ENCODE measurements at regions not wholly inside any gene's neighbourhood (a gene's known extent, or its start where the extent isn't known, plus 50 kb on each side); places are given as distances from the start of the nearest gene placed in this dataset.
A peak's percentile ranks its signal among the peaks of the same experiment; 100 is the strongest.

DNA sequence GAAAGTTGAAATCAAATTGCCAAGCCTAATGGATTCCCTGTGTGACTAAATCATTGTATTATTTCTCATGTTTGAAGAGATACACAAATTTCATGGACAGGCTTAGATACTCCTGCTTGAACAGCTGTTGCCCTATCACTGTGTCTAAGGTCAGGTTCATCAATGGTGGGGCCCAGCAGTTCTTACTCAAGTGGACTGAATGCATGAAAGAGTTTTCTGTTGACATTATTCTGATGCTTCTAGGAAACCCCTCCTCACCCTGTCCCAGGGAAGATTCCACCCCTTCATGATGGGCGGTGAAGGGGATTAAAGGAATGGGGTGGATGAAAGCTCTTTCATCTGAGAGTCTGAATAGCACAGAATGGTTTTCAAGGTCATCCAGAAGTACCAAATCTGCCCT lies 148.8 kb downstream of the INO80D start:
- no peaks in the 10 kb centered on the region for H3K27me3 ChIP-seq (ENCODE audit: control insufficient read depth in 1 of 2, insufficient read depth in 2 of 2, low read length in 1 of 2)
- DNase-seq (no peak), ATAC-seq (ENCODE audit: low FRiP score) (no peak)
- H3K27ac ChIP-seq (ENCODE audit: low read depth in 1 of 2, low read length in 2 of 2) = no peak overlapping the region
- no peaks in the 10 kb centered on the region for H3K9me3 ChIP-seq (ENCODE audit: control insufficient read depth, low read length)
- no peaks in the 10 kb centered on the region for H3K4me1 ChIP-seq (ENCODE audit: control insufficient read depth in 1 of 2, insufficient read depth in 2 of 2, low read length in 2 of 2)
- intact Hi-C loops (cut with DNase I) = no loop called here
- 96 to 100% methylated on average over 1 of the region's 1 CpG for WGBS, 2 donors
- no peaks in the 10 kb centered on the region for H3K36me3 ChIP-seq (ENCODE audit: control insufficient read depth in 1 of 2, insufficient read depth in 2 of 2, low read length in 1 of 2)
- no peak overlapping the region for H3K4me3 ChIP-seq (ENCODE audit: low read length in 2 of 2)

GRCh38 chr2:205936446-205936845 lies 149.5 kb downstream of the INO80D start:
- H3K27me3 ChIP-seq (ENCODE audit: control insufficient read depth in 1 of 2, insufficient read depth in 2 of 2, low read length in 1 of 2) = no peaks in the 10 kb centered on the region
- H3K9me3 ChIP-seq (ENCODE audit: control insufficient read depth, low read length) = no peaks in the 10 kb centered on the region
- ATAC-seq (ENCODE audit: low FRiP score) (no peak), DNase-seq (no peak)
- intact Hi-C loops (cut with DNase I) = no loop called here
- H3K4me1 ChIP-seq (ENCODE audit: control insufficient read depth in 1 of 2, insufficient read depth in 2 of 2, low read length in 2 of 2) = no peaks in the 10 kb centered on the region
- no peak overlapping the region for H3K4me3 ChIP-seq (ENCODE audit: low read length in 2 of 2)
- no peaks in the 10 kb centered on the region for H3K36me3 ChIP-seq (ENCODE audit: control insufficient read depth in 1 of 2, insufficient read depth in 2 of 2, low read length in 1 of 2)
- no peak overlapping the region for H3K27ac ChIP-seq (ENCODE audit: low read depth in 1 of 2, low read length in 2 of 2)
- WGBS, 2 donors = 32 to 54% methylated on average over 10 of the region's 10 CpGs

DNA sequence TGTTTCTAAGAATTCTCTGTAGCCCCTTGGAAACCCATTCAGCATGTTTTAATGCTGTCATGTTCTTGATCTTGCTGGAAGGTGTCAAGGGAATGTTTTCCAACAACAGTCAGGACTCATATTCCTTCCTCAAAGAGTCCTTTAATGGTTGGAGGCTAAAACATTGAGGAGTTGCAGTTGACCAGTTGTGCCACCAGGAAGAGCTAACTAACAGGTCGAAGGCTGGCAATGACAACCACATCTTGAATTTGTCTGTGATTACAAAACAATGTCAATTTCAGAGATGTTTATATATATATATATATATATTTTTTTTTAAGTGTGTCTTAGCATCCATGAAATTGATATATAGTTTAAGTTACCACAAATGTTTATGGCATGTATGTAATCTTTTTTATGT lies 151.5 kb downstream of the INO80D start:
- DNase-seq (no peak), ATAC-seq (ENCODE audit: low FRiP score) (no peak)
- no peak overlapping the region for H3K4me3 ChIP-seq (ENCODE audit: low read length in 2 of 2)
- intact Hi-C loops (cut with DNase I) = no loop called here
- no peaks in the 10 kb centered on the region for H3K4me1 ChIP-seq (ENCODE audit: control insufficient read depth in 1 of 2, insufficient read depth in 2 of 2, low read length in 2 of 2)
- WGBS, 2 donors = 86 to 96% methylated on average over 1 of the region's 1 CpG
- no peaks in the 10 kb centered on the region for H3K36me3 ChIP-seq (ENCODE audit: control insufficient read depth in 1 of 2, insufficient read depth in 2 of 2, low read length in 1 of 2)
- H3K27me3 ChIP-seq (ENCODE audit: control insufficient read depth in 1 of 2, insufficient read depth in 2 of 2, low read length in 1 of 2) = no peaks in the 10 kb centered on the region
- H3K9me3 ChIP-seq (ENCODE audit: control insufficient read depth, low read length) = no peaks in the 10 kb centered on the region
- no peak overlapping the region for H3K27ac ChIP-seq (ENCODE audit: low read depth in 1 of 2, low read length in 2 of 2)

DNA sequence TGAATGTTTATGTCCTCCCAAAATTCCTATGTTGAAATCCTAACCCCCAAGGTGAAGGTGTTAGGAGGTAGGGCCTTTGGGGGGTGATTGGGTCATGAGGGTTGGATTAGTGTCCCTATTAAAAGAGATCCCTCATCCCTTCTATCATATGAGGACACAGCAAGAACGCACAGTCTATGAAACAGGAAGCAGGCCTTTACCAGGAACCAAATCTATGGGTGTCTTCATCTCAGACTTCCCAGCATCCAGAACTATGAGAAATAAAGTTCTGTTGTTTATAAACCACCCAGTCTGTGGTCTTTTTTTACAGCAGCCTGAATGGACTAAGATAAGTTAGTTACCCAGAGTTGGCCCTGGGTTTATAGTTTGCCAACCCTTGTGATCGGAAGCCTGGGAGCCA lies 153.1 kb downstream of the INO80D start:
- ATAC-seq (ENCODE audit: low FRiP score) = no peak
- Histone ChIP-seq H3K36me3 (ENCODE audit: control insufficient read depth in 1 of 2, insufficient read depth in 2 of 2, low read length in 1 of 2) (no peaks in the 10 kb centered on the region), H3K4me1 (ENCODE audit: control insufficient read depth in 1 of 2, insufficient read depth in 2 of 2, low read length in 2 of 2) (no peaks in the 10 kb centered on the region), H3K9me3 (ENCODE audit: control insufficient read depth, low read length) (no peaks in the 10 kb centered on the region), H3K4me3 (ENCODE audit: low read length in 2 of 2) (no peak overlapping the region), H3K27me3 (ENCODE audit: control insufficient read depth in 1 of 2, insufficient read depth in 2 of 2, low read length in 1 of 2) (no peaks in the 10 kb centered on the region), H3K27ac (ENCODE audit: low read depth in 1 of 2, low read length in 2 of 2) (no peak overlapping the region)
- DNase-seq = no peak
- intact Hi-C loops (cut with DNase I) = no loop called here
- WGBS, 2 donors = 61 to 95% methylated on average over 2 of the region's 2 CpGs

- intact Hi-C loops (cut with DNase I) = no loop called here
- no peaks in the 10 kb centered on the region for H3K27me3 ChIP-seq (ENCODE audit: control insufficient read depth in 1 of 2, insufficient read depth in 2 of 2, low read length in 1 of 2)
- 94 to 97% methylated on average over 3 of the region's 3 CpGs for WGBS, 2 donors
- no peak for ATAC-seq (ENCODE audit: low FRiP score)
- H3K36me3 ChIP-seq (ENCODE audit: control insufficient read depth in 1 of 2, insufficient read depth in 2 of 2, low read length in 1 of 2) = no peaks in the 10 kb centered on the region
- no peak overlapping the region for H3K4me3 ChIP-seq (ENCODE audit: low read length in 2 of 2)
- no peak for DNase-seq
- H3K9me3 ChIP-seq (ENCODE audit: control insufficient read depth, low read length) = no peaks in the 10 kb centered on the region
- H3K27ac ChIP-seq (ENCODE audit: low read depth in 1 of 2, low read length in 2 of 2) = no peak overlapping the region
- no peaks in the 10 kb centered on the region for H3K4me1 ChIP-seq (ENCODE audit: control insufficient read depth in 1 of 2, insufficient read depth in 2 of 2, low read length in 2 of 2)
These were observed 154.6 kb downstream of the INO80D start for GRCh38 chr2:205931388-205931787.

DNA sequence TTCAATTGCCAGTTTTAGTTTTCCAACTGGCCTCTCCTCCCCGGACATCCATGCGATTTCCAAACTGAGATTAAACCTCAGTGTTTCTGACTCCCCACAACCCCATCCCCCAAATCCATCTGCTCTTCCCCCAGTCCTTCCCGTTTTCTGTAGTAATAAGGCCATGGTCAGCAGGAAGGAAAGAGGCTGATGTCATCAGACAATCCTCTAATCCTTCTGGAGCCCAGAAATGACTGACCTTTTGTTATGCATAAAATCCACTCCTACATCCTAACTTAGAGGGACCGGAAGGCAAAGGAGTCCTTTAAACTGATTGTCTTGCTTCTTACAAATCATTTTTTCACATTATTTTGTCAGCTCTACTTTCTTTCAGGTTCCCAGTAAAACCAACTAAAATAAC lies 155.8 kb downstream of the INO80D start:
- no peaks in the 10 kb centered on the region for H3K4me1 ChIP-seq (ENCODE audit: control insufficient read depth in 1 of 2, insufficient read depth in 2 of 2, low read length in 2 of 2)
- no peak overlapping the region for H3K4me3 ChIP-seq (ENCODE audit: low read length in 2 of 2)
- H3K27me3 ChIP-seq (ENCODE audit: control insufficient read depth in 1 of 2, insufficient read depth in 2 of 2, low read length in 1 of 2) = no peaks in the 10 kb centered on the region
- intact Hi-C loops (cut with DNase I) = no loop called here
- ATAC-seq (ENCODE audit: low FRiP score) (no peak), DNase-seq (no peak)
- no peaks in the 10 kb centered on the region for H3K9me3 ChIP-seq (ENCODE audit: control insufficient read depth, low read length)
- 65 to 70% methylated on average over 4 of the region's 4 CpGs for WGBS, 2 donors
- no peaks in the 10 kb centered on the region for H3K36me3 ChIP-seq (ENCODE audit: control insufficient read depth in 1 of 2, insufficient read depth in 2 of 2, low read length in 1 of 2)
- no peak overlapping the region for H3K27ac ChIP-seq (ENCODE audit: low read depth in 1 of 2, low read length in 2 of 2)

DNA sequence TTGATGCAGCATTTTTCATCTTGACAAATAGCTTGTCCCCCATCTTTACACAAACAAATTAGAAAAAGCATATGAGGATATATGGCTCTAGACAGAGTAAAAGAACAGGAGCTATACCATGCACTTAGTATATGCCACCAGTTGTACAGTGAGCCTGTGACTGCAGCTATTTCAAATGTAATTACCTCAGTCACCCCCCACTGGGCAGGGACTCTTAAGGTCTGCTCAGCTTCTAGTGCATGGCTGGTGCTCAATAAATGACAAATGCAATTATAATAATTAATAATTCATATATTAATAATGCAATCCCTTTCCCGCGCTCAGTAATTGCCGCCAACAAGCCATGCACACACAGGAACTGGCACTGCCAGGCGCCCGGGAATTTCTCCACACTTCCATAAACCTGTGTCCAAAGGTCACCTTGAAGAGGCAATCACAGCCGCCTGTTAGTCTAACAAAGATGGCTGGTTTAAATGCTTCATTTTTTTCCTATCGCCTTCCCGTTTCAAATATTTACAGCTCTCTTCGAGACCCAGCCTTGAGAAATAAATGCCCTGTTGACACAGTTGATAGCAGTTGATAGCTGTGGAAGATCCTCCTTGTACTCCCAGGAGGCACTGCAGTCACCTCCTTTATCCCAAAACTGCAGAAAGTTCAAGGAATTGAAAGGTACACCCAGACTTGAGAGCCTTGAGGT lies 156.6 kb downstream of the INO80D start:
- intact Hi-C loops (cut with DNase I) = loop anchor here in 1 of 2 donors (5.0 to 10.0 kb wide), 2 partner anchors 167 to 1605 kb away; no protein-coding TSS in a partner anchor
- ATAC-seq (ENCODE audit: low FRiP score) (no peak), DNase-seq (no peak)
- WGBS, 2 donors = 84 to 92% methylated on average over 9 of the region's 9 CpGs
- Histone ChIP-seq H3K9me3 (ENCODE audit: control insufficient read depth, low read length) (no peaks in the 10 kb centered on the region), H3K27ac (ENCODE audit: low read depth in 1 of 2, low read length in 2 of 2) (no peak overlapping the region), H3K4me1 (ENCODE audit: control insufficient read depth in 1 of 2, insufficient read depth in 2 of 2, low read length in 2 of 2) (no peaks in the 10 kb centered on the region), H3K4me3 (ENCODE audit: low read length in 2 of 2) (no peak overlapping the region), H3K36me3 (ENCODE audit: control insufficient read depth in 1 of 2, insufficient read depth in 2 of 2, low read length in 1 of 2) (no peaks in the 10 kb centered on the region), H3K27me3 (ENCODE audit: control insufficient read depth in 1 of 2, insufficient read depth in 2 of 2, low read length in 1 of 2) (no peaks in the 10 kb centered on the region)

GRCh38 chr2:205925373-205926337 lies 160.3 kb downstream of the INO80D start:
- Histone ChIP-seq H3K27me3 (ENCODE audit: control insufficient read depth in 1 of 2, insufficient read depth in 2 of 2, low read length in 1 of 2) (no peaks in the 10 kb centered on the region), H3K36me3 (ENCODE audit: control insufficient read depth in 1 of 2, insufficient read depth in 2 of 2, low read length in 1 of 2) (no peaks in the 10 kb centered on the region), H3K9me3 (ENCODE audit: control insufficient read depth, low read length) (no peaks in the 10 kb centered on the region), H3K27ac (ENCODE audit: low read depth in 1 of 2, low read length in 2 of 2) (no peak overlapping the region), H3K4me3 (ENCODE audit: low read length in 2 of 2) (no peak overlapping the region), H3K4me1 (ENCODE audit: control insufficient read depth in 1 of 2, insufficient read depth in 2 of 2, low read length in 2 of 2) (no peaks in the 10 kb centered on the region)
- DNase-seq (peak; percentile 81 to 95), ATAC-seq (ENCODE audit: low FRiP score) (peak; percentile 89)
- intact Hi-C loops (cut with DNase I) = loop anchor here (2.0 to 10.0 kb wide), 3 partner anchors 149 to 1601 kb away; no protein-coding TSS in a partner anchor
- WGBS, 2 donors = 14% methylated on average over 33 of the region's 33 CpGs
